HG02759 (cell line): ENCODE measurements at regions not wholly inside any gene's neighbourhood (a gene's known extent, or its start where the extent isn't known, plus 50 kb on each side); places are given as distances from the start of the nearest gene placed in this dataset.
A peak's percentile ranks its signal among the peaks of the same experiment; 100 is the strongest.

ENCODE experiments used
- ATAC-seq: cut with Tn5 transposase; IDR thresholded peaks from one replicate; pipeline ENCODE4 v1.9.1; 2021; ENCODE audit warnings: mild to moderate bottlenecking, moderate library complexity; ENCODE audit not compliant: unreplicated experiment

DNA sequence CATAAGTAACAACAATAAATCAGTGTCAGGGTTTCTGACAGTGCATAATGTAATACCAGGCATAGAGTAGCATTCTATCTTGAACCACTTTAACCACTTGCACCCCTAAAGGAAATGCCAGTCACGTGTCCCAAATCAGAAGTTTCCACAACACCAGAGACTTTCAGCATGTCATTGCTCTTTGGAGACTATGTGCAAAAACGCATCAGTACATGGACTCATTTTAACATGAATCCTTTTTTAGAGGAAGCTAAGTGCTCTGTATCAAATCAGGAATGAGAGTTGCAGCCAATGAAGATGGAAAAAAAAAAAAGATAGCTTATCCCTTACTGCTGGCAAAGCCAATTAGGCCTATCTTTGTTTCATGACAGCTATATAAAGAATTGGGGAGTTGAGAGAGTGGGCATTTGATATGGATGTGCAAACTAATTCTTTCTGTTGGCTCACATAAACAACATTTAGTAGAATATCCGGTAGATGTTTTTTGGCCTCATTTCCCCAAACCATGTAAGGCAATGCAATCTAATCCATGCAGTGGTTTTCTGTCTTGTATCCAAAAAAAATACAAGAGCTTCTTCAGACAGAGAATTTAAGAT is 353.1 kb downstream of the IRS1 start:
- ATAC-seq: no peak

DNA sequence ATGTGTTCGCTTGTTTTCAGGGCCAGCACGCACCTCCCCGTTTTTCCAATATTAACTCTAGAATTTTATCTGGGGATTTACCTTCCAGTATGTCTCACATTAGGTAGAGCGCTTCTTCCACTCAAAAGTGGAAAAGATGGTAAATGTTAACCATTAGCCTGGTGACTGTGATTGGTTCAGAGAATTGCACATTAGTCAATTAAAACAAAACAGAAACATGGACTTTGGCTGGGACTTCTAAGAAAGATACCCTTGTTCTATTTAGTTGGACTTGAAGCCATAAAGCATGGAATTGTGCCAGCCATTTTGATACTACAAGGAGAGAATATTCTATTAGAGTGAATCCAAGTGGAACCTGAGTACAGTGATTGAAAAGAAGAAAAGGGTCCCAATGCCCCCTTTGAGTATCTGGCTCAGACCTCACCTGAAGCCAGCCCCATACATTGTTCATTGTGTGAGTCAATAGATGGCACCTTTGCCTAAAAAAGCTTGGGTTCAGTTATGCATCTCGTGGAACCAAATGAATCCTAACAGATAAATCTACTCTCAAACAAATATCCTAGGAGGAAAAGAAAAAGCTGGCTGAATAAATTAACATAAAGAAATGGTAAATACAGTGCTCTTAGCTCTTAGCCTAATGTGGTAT is 354.3 kb downstream of the IRS1 start:
- no peak for ATAC-seq

DNA sequence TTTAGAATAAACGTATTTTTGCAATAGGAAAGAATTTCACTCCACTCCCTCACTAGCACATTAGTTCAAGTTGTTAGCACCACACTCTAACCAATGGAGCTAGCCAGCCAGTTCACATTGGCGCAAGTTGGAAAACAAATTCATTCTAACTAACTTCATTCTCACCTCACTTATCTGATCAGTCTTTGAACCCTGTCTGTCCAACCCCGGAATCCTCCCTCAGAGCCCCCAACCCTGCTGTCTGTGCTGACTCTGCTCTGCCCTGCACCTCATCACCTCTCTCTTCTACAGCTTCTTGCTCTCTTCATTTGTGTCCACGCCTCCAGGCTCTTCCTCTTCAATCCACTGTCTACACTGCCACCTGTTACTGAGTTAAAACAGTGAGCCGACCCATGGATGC is 356.5 kb downstream of the IRS1 start:
- no peak for ATAC-seq

DNA sequence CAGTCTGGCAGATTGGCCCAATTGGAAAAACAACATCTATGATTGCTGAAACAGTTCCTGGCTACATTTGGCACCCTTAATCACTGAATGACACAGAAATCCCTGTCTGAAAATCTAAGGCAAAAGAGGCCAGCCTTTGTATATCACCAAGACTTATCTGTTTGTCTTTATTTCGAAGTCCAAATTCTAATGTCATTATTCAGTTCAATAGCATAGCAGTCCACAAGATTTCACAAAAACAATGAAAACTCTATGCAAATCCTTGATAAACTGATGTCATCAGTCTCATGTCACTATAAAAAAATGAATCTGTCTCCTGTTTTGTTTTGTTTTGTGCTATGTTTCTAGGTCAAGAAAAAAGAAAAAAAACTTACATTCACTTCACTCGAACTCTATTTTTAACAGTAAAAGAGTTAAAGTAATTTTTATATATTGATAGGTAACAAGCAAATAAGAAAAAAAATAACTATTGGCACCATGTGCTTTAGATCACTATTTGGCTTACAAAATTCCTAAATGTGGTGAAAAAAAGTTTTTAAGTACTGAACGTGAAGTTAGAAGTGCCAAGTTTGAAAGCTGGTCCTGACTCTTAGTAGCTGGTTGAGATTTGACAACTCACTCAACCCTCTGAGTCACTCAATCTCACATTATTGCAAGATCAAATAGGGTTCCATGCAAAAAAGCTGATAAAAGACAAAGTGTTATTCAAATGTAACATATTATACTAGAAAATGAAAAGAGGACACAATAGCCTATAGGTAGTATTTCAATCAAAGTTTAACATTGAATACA is 359.3 kb downstream of the IRS1 start:
- no peak for ATAC-seq

DNA sequence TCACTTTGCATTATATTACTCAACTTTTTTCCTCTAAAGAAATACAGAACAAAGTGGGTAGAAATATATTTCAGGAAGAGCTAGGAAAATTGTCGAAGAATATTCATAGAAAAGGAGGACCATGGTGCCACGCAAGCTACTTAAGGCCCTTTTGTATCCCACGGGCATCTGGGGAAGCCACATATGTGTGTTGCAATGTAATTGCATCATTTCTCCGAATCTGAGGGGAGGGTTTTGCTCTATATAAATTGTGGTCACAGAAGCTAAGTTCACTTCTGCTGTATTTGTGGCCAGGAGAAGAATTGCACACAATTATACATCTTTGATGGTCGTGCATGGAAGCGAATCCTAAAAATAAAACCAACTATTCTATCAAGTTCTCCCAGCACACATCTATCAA is 360.3 kb downstream of the IRS1 start:
- ATAC-seq: no peak

DNA sequence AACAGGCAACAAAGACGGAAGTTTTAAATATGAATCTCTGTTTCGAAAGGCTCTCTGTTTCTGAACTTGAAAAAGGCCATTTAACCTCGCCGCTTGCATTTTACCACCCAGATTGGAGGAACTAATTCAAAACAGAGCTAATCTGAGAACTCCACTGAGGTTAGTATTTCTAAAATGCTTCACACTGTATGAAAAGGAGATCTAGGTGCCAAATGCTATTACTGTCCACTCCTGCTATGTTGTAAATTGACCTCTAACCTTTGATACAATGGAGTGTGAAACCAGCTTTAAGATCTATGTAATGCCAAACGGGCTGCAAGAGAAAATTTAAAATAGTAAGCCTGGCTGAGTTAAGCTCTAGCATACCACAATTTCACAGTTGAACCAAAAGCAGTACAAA is 364.5 kb downstream of the IRS1 start:
- no peak for ATAC-seq

DNA sequence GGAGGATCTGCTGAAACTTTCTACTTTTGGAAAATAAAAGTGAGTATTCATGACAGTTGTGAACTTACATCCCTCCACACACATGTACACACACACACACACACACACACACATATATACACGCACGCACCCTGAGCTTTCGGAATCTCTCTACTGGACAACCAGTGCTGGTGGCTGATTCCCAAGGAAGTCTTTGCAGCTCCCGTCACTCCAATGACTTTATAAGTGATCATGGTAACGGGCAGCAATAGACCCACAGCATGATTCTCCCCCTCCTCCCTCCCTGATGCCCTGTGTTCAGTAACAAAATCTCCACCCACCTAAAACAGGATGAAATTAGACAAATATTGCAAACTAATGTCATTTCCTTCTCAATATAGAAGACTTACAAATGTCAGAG is 364.9 kb downstream of the IRS1 start:
- ATAC-seq: no peak

DNA sequence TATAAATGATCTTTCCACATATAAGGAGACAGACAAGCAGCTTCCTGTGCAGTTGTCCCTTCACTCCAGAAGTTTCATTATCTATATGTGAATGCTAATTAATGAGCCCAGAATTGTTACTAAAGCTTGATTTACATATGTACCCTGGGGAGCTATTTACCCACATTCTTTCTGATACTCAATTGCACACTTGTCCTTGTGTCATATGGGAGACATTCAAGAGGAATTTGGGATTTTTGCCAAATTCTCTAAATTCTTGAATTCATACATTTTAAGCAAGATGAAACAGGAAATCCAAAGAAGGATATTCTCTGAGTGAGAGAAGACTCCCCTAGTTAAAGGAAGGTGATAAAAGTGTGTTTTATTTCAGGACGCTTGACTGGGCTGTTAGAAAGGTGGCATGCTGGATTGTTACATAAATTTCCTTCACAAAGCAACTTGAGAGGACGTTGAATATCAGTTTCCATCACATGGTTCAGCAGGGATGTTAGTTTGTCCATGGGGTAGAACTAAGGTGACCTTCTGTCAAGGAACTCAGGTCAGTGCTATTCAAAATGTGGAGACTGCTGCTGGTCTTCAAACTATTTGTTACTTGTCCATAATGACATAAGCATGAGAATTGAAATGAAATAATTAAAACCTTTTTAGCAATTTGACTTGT is 368.2 kb downstream of the IRS1 start:
- no peak for ATAC-seq

DNA sequence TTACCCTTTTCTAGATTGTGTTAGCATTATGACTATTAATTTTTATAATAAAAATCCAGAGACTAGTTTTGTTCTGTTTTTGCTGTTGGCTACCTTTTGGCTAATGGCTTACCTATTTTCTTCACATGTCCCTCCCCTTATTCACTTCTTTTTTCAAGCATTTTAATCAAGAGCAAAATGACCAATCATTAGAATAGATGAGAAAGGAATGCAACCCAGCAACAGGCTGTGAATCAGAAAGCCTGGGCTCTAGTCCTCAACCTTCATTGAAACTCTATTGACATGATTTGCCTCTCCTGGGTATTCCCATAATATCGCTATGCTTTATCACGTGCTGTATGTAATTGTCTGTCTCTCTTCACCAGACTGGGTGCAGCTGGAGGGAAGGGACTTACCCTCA is 370.1 kb downstream of the IRS1 start:
- ATAC-seq: no peak

DNA sequence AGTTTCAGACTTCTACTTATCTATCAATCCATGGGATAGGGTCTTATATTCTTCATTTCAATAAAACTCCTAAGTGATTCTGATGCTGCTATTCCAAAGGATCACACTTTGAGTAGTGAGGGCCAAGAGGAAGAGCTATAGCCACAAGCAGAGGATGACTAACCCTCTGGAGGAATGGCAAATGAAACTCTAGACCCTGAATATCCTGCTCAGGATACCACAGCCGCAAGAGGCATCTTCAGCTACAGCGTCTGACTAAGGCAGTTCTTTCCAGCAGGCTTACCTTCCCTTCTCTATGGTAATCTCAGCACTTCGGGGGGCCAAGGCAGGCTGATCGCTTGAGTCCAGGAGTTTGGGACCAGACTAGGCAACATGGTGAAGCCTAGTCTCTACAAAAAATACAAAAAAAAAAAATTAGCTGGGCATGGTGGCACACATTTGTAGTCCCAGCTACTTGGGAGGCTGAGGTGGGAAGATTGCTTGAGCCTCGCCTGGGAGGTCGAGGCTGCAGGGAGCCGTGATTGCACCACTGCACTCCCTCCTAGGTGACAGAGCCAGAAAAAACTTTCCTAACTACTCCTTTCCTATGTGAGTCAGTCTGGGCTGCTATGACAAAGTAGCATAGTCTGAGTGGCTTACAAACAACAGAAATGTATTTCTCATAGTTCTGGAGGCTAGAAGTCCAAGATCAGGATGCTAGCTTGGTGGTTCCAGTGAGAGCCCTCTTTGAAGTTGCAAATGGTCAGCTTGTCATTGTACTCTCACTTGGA is 371.9 kb downstream of the IRS1 start:
- ATAC-seq: no peak

DNA sequence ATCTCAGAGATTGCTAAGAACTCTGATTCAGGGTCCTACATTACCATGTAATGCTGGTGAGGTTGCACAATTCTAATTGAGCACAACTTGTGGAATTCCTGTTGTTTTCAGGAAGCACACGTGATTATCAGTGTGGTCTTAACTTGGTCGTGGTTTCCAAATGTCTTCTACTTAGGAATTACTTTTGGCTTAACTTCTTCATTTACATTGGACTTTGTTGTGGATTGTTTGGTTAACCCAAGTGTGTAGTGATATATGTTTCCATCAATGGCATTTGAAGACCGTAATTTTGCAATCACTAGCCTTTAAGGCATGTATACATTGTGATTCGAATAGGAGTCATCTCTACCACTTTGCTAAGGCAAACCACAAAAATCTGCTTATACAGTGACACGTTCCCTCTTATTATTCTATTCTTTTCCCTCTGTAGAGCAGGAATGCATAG is 373.3 kb downstream of the IRS1 start:
- ATAC-seq: no peak

DNA sequence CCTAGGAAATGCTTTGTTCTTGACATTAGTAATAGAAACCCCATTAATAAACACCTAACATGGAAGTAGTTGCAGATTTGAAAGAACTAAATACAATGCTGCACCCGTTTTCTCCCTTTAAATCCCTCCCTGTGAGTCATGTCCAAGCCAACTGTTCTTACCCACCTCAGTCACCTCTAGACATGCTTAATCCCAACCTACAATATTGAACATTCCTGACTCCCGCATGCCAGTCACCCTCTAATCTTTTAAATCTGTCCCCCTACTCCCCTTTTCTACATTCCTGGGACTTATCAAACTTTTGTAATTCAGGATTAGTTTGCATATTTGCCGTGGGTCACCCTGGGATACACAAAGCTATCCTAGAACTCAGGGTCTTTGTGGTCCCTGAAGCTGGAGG is 374.6 kb downstream of the IRS1 start:
- ATAC-seq: no peak

DNA sequence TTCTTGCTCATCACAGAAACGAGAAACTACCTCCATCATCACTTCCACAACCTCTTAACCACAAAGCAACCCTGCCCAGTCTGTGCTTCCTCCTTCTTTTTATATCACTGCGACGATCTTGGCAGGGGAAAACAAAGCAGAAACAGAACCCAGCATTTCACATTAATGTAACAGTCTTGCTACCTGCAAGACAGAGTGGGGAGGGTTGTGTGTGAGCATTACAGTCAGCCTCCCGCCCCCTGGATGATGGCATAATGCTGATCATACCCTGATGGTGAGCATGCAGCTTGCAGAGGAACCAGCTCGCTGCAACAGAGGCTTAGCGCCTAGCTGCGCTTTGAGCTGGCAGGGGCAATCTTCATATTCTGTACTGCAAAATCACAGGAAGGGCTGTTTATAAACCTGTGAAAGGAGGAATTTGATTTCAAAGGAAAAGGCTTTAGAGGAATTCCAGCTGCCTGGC is 376.1 kb downstream of the IRS1 start:
- peak; percentile 81 for ATAC-seq

DNA sequence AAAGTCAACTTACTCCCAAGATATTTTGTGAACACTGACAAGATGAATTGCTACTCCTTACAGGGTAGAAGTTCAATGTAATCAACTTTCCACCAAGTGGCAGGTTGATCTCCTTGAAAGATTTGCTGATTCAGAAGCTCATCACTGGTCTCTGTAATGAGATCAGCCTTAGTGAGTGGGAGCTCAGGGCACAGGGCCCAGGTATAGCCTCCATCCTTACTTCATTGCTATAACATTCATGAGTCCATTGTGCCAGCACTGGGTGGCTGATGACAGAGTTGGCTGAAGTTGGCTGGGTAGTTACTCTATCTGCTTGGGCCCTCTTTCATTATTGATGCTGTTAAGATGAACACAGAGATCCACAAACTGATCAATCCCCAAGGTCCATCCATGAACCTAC is 379.0 kb downstream of the IRS1 start:
- ATAC-seq: no peak

DNA sequence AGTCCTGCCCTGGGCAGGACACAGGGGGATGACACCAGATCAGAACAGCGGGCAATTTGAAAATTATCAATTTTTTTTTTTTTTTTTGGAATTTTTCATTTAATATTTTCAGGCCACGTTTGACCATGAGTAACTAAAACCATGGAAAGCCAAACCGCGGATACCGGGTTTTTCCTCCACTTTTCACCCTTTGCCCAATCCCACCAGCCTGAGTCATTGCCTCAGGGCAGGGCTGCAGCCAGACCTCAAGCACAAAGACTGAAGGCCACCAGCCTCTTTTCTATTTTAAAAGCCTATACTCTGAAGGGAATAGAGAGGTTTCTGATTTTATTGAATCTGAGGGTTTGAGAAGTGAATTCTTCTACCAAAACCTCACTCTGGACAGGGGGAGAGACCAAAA is 381.1 kb downstream of the IRS1 start:
- ATAC-seq: no peak

DNA sequence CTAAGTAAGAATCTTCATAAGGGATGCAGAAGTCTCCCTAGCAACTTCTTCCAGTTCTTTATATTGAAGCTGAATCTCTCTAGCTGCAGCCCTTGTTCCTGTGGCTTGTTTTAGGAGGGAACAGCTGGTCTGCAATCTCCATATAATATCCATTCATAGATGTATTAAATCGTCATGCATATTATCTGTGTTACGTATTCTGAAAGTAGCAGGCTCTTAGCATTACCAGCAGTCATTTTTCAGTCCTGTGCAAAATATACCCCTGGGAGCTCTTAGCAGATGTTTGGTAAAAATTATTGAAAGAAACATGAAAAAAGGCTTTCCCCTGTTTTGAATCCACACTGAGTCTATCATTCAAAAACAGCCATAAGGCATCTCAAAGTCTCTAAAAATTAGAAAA is 385.3 kb downstream of the IRS1 start:
- ATAC-seq: no peak

DNA sequence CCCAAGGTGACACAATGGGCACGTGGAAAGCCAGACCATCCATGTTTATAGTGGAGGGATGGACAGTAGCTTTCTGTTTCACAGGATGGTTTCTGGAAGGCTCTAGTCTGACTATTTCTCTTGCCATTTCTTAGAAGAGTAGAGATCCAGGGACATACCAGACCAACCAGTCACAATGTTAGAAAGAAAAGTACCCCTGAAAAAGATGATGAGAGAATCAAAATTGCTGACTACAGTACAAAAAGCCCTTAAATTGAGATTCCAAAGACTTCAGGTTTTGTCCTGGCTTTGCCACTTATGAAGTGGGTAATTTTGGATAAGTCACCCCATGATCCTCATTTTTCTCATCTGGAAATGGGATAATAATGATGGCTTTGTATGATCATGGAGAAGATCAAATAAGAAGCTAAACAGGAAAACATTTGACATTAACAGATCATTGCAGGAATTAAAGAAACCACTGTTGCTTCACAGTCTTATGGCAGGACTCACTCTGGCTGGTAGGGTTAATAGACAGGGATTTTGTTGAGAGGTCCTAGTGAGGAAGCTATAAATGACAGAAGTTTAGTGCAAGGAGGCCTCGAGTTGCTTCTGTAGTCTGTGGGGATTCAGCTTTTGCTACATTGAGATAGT is 386.0 kb downstream of the IRS1 start:
- ATAC-seq: no peak

DNA sequence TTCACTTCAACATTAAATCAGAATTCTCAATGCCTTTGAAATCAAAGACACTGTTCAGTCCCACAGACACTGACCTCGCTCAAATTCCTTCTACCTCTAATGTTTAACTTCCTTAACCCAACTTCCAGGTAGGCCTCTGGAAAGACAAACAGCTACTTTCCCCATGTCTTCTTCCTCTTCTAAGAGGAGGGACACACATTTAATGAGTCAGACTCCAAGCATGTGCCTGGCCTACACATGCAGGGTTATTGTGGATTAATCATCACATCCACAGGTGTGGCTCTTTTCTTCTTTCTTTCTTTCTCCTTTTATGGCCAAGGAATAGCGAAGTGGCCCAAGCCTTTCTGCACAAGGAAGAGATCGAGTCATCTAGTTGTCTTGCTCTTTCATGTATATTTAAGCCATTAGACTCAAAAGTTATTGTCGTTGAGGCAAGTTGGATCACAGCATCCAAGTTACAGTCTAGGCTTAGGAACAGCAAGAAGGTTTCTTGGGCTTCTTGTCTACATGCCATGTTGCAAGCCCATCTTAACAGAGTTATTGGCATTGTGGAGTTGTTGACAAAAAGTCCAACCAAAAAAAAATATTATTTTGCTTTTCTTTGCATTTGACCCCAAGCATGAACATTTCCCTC is 387.8 kb downstream of the IRS1 start:
- no peak for ATAC-seq

DNA sequence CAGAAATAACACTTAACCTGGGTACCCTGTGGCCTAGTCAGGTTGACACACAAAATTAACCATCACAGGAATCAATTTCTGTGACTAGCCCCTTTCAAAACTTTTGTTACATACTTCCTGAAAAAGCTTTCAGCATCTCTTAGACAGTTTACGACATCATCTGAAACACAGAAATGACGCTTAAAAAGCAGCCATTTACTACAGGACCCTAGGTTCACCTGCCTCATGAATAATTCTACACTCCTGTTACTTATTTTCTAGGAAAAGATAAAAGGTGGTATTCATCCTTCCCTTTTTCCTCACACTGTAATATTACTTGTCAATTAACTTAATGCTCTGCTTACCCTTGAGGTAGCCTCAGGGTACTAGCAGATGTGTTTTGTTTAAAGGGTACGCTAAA is 388.4 kb downstream of the IRS1 start:
- no peak for ATAC-seq

DNA sequence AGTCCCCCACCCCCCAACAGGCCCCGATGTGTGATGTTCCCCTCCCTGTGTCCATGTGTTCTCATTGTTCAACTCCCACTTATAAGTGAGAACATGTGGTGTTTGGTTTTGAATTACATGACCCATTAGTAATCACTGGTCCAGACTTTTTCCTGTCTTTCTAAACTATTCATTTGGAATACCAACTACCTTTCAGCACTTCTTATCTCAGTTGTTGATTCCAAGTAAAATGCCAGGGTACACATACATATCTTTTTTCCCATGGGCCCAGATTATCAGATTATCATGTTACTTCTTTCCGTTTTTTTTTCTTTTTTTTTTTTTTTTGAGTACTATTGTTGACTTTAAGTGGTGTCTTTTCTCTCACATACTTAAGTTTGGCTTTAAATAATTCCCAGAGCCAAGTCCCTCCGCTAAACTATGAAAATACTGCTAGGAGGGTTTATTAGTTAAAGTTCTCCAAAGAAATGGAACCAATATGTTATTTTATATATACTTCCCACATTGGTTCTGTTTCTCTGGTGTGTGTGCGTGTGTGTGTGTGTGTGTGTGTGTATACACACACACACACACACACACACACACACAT is 389.3 kb downstream of the IRS1 start:
- ATAC-seq: no peak
